GM23248 (cell line): ENCODE measurements at regions not wholly inside any gene's neighbourhood (a gene's known extent, or its start where the extent isn't known, plus 50 kb on each side); places are given as distances from the start of the nearest gene placed in this dataset.

Experiments used
- EZH2 ChIP-seq: fragments of 200-600 bp; sonication (generic); IDR thresholded peaks from 2 replicates; pipeline ENCODE4 v1.6.1; 2018; ENCODE audit warnings: antibody characterized with exemption, mild to moderate bottlenecking; ENCODE audit not compliant: insufficient read depth, poor library complexity, severe bottlenecking
- EZH2phosphoT487 ChIP-seq: fragments of 200-600 bp; sonication (generic); IDR thresholded peaks from 2 replicates; pipeline ENCODE4 v1.6.1; 2018; ENCODE audit warnings: antibody characterized with exemption, moderate library complexity, mild to moderate bottlenecking, low read depth; ENCODE audit not compliant: insufficient read depth

DNA sequence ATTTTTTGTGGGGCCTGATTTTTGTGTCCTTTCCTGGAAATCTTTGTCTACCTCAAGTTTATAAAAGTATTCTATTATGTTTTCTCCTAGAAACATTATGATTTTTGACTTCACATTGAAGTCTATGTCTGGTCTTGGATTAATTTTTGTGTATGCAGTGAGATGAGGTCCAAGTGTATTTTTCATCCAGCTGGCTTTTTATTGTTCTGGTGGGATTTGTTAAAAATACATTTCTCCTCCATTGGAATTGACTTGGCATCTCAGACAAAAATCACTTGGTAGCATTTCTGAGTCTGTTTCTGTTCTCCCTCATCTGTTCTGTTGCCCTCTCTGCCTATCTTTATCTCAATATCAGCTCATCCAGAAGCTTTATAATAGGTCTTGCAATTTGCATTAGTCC, 109.0 kb downstream of the IRX1 start:
- TF ChIP-seq EZH2 (no peak), EZH2phosphoT487 (no peak)
